Activated CD4-positive, CD25-positive, alpha-beta regulatory T cell (primary cell): ENCODE measurements at regions not wholly inside any gene's neighbourhood (a gene's known extent, or its start where the extent isn't known, plus 50 kb on each side); places are given as distances from the start of the nearest gene placed in this dataset.
"Not testable (repeated sequence)": the region's sequence is repeated elsewhere in the genome, so short reads cannot be mapped to it uniquely, and the experiment has no call there.

Experiments
- DNase-seq, 4 experiments: peaks; one replicate each; lab custom pipeline; 2025; lab: John Stamatoyannopoulos, UW

GRCh38 chr2:20130821-20131645 is 79.6 kb upstream of the LAPTM4A start:
- no peak for DNase-seq

- DNase-seq, result no peak
Measured at GRCh38 chr2:20130160-20130560, 78.7 kb upstream of the LAPTM4A start.

- DNase-seq, result no peak
Measured at GRCh38 chr2:20129331-20130159, 78.1 kb upstream of the LAPTM4A start.

- DNase-seq, result no peak
Measured at GRCh38 chr2:20128506-20129330, 77.3 kb upstream of the LAPTM4A start.

- no peak for DNase-seq
Measured at GRCh38 chr2:20126469-20126868, 75.0 kb upstream of the LAPTM4A start.

GRCh38 chr2:20126040-20126439 is 74.6 kb upstream of the LAPTM4A start:
- no peak for DNase-seq

- DNase-seq, result no peak
Measured at GRCh38 chr2:20125616-20126015, 74.2 kb upstream of the LAPTM4A start.

- DNase-seq, result no peak
Measured at GRCh38 chr2:20125164-20125563, 73.7 kb upstream of the LAPTM4A start.

- no peak for DNase-seq
Measured at GRCh38 chr2:20123871-20124594, 72.6 kb upstream of the LAPTM4A start.

GRCh38 chr2:20122864-20123263 is 71.4 kb upstream of the LAPTM4A start:
- no peak for DNase-seq

GRCh38 chr2:20120569-20121416 is 69.4 kb upstream of the LAPTM4A start:
- DNase-seq, result no peak

- DNase-seq, result no peak
Measured at GRCh38 chr2:20118051-20118450, 66.6 kb upstream of the LAPTM4A start.

- no peak for DNase-seq
Measured at GRCh38 chr2:20115902-20116301, 64.5 kb upstream of the LAPTM4A start.

- no peak for DNase-seq
Measured at GRCh38 chr2:20115374-20115773, 63.9 kb upstream of the LAPTM4A start.

GRCh38 chr2:20113986-20114938 is 62.8 kb upstream of the LAPTM4A start:
- DNase-seq, result no peak

GRCh38 chr2:20113004-20113796 is 61.8 kb upstream of the LAPTM4A start:
- no peak for DNase-seq

GRCh38 chr2:20112361-20112760 is 60.9 kb upstream of the LAPTM4A start:
- not testable (repeated sequence) for DNase-seq

- DNase-seq, result no peak
Measured at GRCh38 chr2:20111311-20112131, 60.1 kb upstream of the LAPTM4A start.
